SK-N-MC (cell line): ENCODE measurements at regions not wholly inside any gene's neighbourhood (a gene's known extent, or its start where the extent isn't known, plus 50 kb on each side); places are given as distances from the start of the nearest gene placed in this dataset.

Source experiments
- DNase-seq: peaks from one replicate; pipeline ENCODE4 v3.0.0-alpha.2; 2011; ENCODE audit warnings: low read depth, low spot score
- H3K27ac ChIP-seq: fragments of 200-600 bp; sonication (generic); 2 replicates; pipeline ENCODE4 v1.5.1; 2016; ENCODE audit warnings: mixed run types
- H3K36me3 ChIP-seq: fragments of 200-600 bp; sonication (generic); 2 replicates; pipeline ENCODE4 v1.6.1; 2017; ENCODE audit warnings: antibody characterized with exemption, low read length, mixed read lengths; ENCODE audit not compliant: insufficient read depth
- H3K4me3 ChIP-seq: fragments of 200-600 bp; sonication (generic); 2 replicates; pipeline ENCODE4 v1.5.1; 2016
- H3K9ac ChIP-seq: fragments of 200-600 bp; sonication (generic); 2 replicates; pipeline ENCODE4 v1.8.0; 2017; ENCODE audit warnings: mixed run types, mixed read lengths; ENCODE audit not compliant: insufficient read length
- H3K9me3 ChIP-seq: fragments of 200-600 bp; sonication (generic); 2 replicates; pipeline ENCODE4 v1.6.1; 2017; ENCODE audit warnings: low read depth, mild to moderate bottlenecking, antibody characterized with exemption, low read length, moderate library complexity, mixed read lengths
- EZH2 ChIP-seq: fragments of 200-600 bp; sonication (generic); IDR thresholded peaks from one replicate; pipeline ENCODE4 v1.6.1; 2017; ENCODE audit warnings: antibody characterized with exemption
- FOXP2 ChIP-seq: optimal IDR thresholded peaks from 2 replicates; pipeline ENCODE3; 2011; ENCODE audit warnings: mild to moderate bottlenecking, moderate library complexity; ENCODE audit not compliant: insufficient read depth; ENCODE audit errors: extremely low read length, control extremely low read depth
- POLR2AphosphoS5 ChIP-seq: IDR thresholded peaks from 2 replicates; pipeline ENCODE4 v1.6.1; 2012; ENCODE audit warnings: mild to moderate bottlenecking, low read depth, low read length, borderline replicate concordance

DNA sequence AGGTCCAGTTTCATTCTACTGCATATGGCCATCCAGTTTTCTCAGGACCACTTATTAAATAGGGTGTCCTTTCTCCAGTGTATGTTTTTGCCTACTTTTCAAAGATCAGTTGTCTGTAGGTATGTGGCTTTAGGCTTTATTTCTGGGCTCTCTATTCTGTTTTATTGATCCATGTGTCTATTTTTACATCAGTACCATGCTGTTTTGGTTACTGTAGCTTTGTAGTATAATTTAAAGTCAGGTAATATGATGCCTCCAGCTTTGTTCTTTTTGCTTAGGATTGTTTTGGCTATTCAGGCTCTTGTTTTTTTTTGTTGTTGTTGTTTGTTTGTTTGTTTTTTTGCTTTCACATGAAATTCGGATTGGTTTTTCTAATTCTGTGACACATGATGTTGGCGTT lies 124.4 kb upstream of the SLC35F3 start:
- H3K36me3 ChIP-seq = no peaks in the 10 kb centered on the region
- H3K4me3 ChIP-seq = no peak overlapping the region
- no peak for DNase-seq
- H3K9me3 ChIP-seq = no peaks in the 10 kb centered on the region
- no peak overlapping the region for H3K9ac ChIP-seq
- no peak for TF ChIP-seq EZH2
- TF ChIP-seq POLR2AphosphoS5 = no peak
- no peak for TF ChIP-seq FOXP2
- no peak overlapping the region for H3K27ac ChIP-seq

DNA sequence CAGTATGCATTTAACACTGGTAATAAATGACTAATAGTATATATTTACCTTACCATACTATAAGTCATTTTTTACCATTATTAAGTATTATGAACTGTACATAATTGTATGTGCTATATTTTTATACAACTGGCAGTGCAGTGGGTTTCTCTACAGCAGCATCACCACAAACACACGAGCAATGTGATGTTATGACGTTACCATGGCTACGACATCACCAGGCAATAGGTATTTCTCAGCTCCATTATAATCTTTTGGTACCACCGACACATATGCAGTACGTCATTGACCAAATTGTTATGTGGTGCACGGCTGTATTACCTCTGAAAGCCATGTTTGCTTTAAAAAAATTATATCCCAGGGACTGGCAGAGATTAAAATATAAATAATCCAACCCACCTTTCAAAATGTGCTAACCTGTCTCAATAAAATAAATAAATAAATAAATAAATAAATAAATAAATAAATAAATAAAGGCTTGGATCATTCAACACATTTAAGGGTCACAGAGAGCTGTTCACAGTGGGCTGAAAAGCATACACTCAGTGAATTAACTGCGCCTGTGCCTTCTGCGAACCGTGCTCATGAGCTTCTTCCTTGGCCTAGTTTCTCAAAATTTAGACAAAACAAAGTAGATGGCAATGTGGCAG lies 121.4 kb upstream of the SLC35F3 start:
- no peak for TF ChIP-seq POLR2AphosphoS5
- no peak for TF ChIP-seq EZH2
- TF ChIP-seq FOXP2 = no peak
- no peak for DNase-seq
- Histone ChIP-seq H3K36me3 (no peaks in the 10 kb centered on the region), H3K9me3 (no peaks in the 10 kb centered on the region), H3K27ac (no peak overlapping the region), H3K4me3 (no peak overlapping the region), H3K9ac (no peak overlapping the region)

DNA sequence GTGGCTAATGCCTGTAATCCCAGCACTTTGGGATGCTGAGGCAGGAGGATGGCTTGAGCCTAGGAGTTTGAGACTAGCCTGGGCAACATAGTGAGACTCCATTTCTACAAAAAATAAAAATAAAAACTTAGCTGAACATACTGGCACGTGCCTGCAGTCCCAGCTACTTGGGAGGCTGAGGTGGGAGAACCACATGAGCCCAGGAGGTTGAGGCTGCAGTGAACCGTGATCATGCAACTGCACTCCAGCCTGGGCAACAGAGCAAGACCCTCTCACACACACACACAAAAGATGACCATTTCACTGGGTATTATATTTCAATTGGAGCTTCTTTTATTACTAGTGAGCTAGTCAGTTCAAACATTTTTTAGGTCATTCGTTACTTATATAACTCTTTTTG lies 116.9 kb upstream of the SLC35F3 start:
- no peak overlapping the region for H3K9ac ChIP-seq
- H3K36me3 ChIP-seq = no peaks in the 10 kb centered on the region
- no peak overlapping the region for H3K27ac ChIP-seq
- no peak overlapping the region for H3K4me3 ChIP-seq
- no peaks in the 10 kb centered on the region for H3K9me3 ChIP-seq
- TF ChIP-seq EZH2 (no peak), POLR2AphosphoS5 (no peak), FOXP2 (no peak)
- DNase-seq = no peak

DNA sequence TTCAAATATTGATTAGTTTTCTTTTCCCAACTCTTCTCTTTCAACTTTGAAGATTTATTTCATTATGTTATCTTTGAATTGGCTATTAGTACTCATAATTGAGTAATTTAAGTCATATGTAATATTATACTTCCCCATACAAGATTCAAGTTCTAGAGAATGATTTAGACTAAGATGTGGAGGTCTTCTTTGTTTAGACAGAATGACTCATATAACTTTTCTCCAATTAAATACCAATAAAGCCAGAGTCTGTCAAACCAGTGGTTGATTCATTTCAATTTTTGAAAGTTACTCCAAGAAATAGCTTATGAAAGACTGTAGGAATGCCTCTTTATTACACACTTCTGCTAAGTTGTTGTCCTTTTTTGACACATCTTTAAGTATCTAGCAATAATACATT lies 115.8 kb upstream of the SLC35F3 start:
- no peak for TF ChIP-seq EZH2
- no peak for TF ChIP-seq FOXP2
- TF ChIP-seq POLR2AphosphoS5 = no peak
- H3K27ac ChIP-seq = no peak overlapping the region
- H3K36me3 ChIP-seq = no peaks in the 10 kb centered on the region
- no peak overlapping the region for H3K9ac ChIP-seq
- no peaks in the 10 kb centered on the region for H3K9me3 ChIP-seq
- DNase-seq = no peak
- H3K4me3 ChIP-seq = no peak overlapping the region

DNA sequence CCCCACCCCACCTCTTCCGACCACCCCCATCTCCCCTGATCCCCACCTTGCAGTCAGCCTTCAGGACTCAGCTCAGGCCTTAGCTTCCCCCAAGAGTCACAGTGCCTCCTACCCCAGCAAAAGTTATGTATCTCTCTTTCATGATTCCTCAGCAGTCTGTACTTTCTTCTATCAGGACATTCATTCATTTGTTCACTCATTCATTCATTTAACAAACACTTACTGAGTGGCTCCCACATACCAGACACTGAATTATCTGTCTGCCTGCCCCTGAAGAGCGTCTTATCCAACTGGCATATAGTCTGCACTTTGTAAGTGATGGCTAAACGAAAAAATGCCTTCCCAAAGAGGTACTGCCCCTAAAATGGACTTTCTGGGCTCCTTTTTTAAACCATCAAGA lies 114.4 kb upstream of the SLC35F3 start:
- Histone ChIP-seq H3K27ac (no peak overlapping the region), H3K36me3 (no peaks in the 10 kb centered on the region), H3K9me3 (no peaks in the 10 kb centered on the region), H3K4me3 (no peak overlapping the region), H3K9ac (no peak overlapping the region)
- DNase-seq = no peak
- no peak for TF ChIP-seq POLR2AphosphoS5
- TF ChIP-seq FOXP2 = no peak
- TF ChIP-seq EZH2 = no peak

DNA sequence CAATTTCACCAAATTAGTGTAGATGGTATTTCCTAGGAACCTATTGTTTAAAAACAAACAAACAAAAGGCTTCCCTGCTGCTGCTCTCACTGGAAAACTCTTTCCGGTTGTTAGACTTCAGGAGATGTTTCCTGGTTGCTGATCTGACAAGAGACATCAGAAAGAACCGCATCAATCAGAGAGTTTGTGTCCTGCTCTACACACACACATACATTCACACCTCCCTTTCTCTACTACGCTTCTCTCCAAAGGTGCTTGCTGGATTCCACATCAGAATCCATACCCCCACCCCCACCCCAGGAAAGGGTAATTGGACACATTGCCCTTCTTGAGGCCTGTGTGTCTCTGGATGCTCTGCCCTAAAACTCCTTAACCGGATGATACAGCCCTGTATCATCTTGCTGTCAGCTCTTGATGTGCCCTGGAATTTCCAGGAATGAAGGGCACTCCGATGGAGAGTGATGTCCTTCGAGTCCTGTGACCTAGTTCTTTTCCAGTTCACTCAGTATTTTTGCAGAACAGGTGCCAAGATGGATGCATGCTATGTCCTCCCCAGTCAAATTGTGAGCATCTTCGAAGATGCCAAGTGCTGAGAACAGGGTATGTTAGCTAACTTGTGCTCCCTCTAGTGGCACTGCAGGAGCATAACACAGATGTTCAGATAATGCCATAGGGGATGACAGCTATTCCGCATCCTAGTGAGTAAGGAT lies 113.7 kb upstream of the SLC35F3 start:
- Histone ChIP-seq H3K9me3 (no peaks in the 10 kb centered on the region), H3K27ac (no peak overlapping the region), H3K9ac (no peak overlapping the region), H3K36me3 (no peaks in the 10 kb centered on the region), H3K4me3 (no peak overlapping the region)
- TF ChIP-seq EZH2 = no peak
- TF ChIP-seq FOXP2 = no peak
- no peak for TF ChIP-seq POLR2AphosphoS5
- DNase-seq = peak; percentile 22

DNA sequence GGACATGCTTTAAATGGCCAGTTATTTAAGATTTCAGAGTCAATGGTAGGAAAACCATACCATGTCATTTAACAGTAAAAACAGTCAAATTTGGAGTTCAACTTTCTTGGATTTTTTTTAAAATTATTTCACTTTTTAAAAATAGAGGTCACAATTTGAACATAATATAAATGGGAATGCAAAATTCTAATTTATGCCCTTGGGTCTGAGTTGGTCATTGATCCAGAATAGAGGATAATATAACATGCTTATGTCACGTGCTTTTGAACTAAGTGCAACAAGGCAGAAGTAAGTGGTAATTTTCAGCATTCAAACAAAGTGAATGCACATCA lies 113.1 kb upstream of the SLC35F3 start:
- DNase-seq = no peak

DNA sequence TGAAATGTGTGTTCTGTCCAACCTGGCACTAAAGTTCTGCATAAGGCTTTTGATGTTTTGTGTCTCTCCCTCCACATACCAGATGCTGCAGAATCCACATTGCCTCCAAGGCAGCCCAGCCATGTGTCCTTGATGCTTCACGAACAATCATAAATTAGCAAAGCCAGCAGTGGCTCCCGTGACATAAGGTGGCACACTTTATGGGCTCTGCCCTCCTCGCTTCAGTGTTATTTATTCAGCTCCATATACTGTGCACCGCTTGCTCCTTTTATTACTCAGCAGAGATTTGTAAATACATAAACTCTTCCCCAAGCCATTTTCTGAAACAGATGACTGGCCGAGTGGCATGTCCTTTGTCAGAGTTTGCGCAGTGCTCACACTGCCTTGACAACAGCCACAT lies 112.8 kb upstream of the SLC35F3 start:
- no peak overlapping the region for H3K27ac ChIP-seq
- no peaks in the 10 kb centered on the region for H3K9me3 ChIP-seq
- DNase-seq = no peak
- TF ChIP-seq POLR2AphosphoS5 (no peak), FOXP2 (no peak), EZH2 (no peak)
- no peak overlapping the region for H3K4me3 ChIP-seq
- no peaks in the 10 kb centered on the region for H3K36me3 ChIP-seq
- H3K9ac ChIP-seq = no peak overlapping the region

More for the DNA sequence above, 113.1 kb upstream of the SLC35F3 start:
- H3K9me3 ChIP-seq = no peaks in the 10 kb centered on the region
- no peak overlapping the region for H3K27ac ChIP-seq
- no peaks in the 10 kb centered on the region for H3K36me3 ChIP-seq
- no peak overlapping the region for H3K4me3 ChIP-seq
- no peak overlapping the region for H3K9ac ChIP-seq
- no peak for TF ChIP-seq FOXP2
- TF ChIP-seq POLR2AphosphoS5 = no peak
- no peak for TF ChIP-seq EZH2

DNA sequence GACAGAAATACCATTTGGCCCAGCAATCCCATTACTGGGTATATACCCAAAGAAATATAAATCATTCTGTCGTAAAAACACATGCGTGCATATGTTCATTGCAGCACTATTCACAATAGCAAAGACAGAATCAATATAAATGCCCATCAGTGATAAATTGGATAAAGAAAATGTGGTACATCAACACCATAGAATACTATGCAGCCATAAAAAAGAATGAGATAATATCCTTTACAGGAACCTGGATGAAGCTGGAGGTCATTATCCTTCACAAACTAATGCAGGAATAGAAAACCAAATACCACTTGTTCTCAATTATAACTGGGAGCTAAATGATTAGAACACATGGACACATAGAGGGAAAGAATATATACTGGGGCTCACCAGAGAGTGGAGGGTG lies 109.6 kb upstream of the SLC35F3 start:
- Histone ChIP-seq H3K9me3 (no peaks in the 10 kb centered on the region), H3K36me3 (no peaks in the 10 kb centered on the region), H3K27ac (no peak overlapping the region), H3K9ac (no peak overlapping the region), H3K4me3 (no peak overlapping the region)
- DNase-seq = no peak
- TF ChIP-seq POLR2AphosphoS5 = no peak
- TF ChIP-seq FOXP2 = no peak
- TF ChIP-seq EZH2 = no peak
